NB4 (cell line): ENCODE measurements at regions not wholly inside any gene's neighbourhood (a gene's known extent, or its start where the extent isn't known, plus 50 kb on each side); places are given as distances from the start of the nearest gene placed in this dataset.

Source experiments
- MYC ChIP-seq: IDR thresholded peaks from 2 replicates; pipeline ENCODE4 v1.6.1; 2011; ENCODE audit warnings: low read depth, low read length
- POLR2A ChIP-seq: IDR thresholded peaks from 2 replicates; pipeline ENCODE4 v1.6.1; 2011; ENCODE audit warnings: mild to moderate bottlenecking; ENCODE audit not compliant: insufficient read length; ENCODE audit errors: extremely low read depth
- TF ChIP-seq, protein P1 (sequence below): IDR thresholded peaks from 2 replicates; pipeline ENCODE4 v1.6.1; 2011; ENCODE audit warnings: low read depth, low read length
- TF ChIP-seq, protein P2 (sequence below): IDR thresholded peaks from one replicate; pipeline ENCODE4 v1.5.1; 2012; ENCODE audit warnings: low read depth, low read length

DNA sequence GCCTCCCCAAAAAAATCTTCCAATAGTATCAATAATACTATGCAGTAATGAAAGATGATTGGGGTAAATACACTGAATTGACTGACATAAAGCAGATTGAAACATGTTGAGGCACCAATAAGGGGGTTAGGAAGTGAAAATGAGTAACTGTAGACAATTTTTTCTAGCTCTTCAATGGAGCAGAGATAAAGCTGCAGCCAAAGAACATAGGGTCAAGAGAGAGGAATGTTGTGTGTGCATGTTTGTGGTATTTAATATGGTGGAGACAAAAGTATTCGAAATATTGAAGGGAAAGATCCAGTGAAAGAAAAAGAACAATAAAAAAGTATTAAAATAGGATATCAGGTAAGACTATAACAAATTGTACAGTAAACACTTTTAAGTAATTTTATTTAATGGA is 450.0 kb upstream of the CCDC179 start:
- TF ChIP-seq MYC (no peak), POLR2A (no peak)
- TF ChIP-seq, protein P1, sequence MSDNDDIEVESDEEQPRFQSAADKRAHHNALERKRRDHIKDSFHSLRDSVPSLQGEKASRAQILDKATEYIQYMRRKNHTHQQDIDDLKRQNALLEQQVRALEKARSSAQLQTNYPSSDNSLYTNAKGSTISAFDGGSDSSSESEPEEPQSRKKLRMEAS: no peak
- TF ChIP-seq, protein P2, sequence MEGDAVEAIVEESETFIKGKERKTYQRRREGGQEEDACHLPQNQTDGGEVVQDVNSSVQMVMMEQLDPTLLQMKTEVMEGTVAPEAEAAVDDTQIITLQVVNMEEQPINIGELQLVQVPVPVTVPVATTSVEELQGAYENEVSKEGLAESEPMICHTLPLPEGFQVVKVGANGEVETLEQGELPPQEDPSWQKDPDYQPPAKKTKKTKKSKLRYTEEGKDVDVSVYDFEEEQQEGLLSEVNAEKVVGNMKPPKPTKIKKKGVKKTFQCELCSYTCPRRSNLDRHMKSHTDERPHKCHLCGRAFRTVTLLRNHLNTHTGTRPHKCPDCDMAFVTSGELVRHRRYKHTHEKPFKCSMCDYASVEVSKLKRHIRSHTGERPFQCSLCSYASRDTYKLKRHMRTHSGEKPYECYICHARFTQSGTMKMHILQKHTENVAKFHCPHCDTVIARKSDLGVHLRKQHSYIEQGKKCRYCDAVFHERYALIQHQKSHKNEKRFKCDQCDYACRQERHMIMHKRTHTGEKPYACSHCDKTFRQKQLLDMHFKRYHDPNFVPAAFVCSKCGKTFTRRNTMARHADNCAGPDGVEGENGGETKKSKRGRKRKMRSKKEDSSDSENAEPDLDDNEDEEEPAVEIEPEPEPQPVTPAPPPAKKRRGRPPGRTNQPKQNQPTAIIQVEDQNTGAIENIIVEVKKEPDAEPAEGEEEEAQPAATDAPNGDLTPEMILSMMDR: no peak
